Sciatic nerve (tissue), 2 donors: ENCODE measurements at regions not wholly inside any gene's neighbourhood (a gene's known extent, or its start where the extent isn't known, plus 50 kb on each side); places are given as distances from the start of the nearest gene placed in this dataset.
"Not testable (repeated sequence)": the region's sequence is repeated elsewhere in the genome, so short reads cannot be mapped to it uniquely, and the experiment has no call there.

Experiments
- ATAC-seq: fragments of 200-7000 bp; cut with Tn5 transposase; one replicate; pipeline ENCODE4 v1.9.1; 2020; ENCODE audit warnings: mild to moderate bottlenecking, moderate library complexity
- DNase-seq: peaks from one replicate; pipeline ENCODE4 v3.0.0-alpha.2; 2020; ENCODE audit warnings: low spot score
- intact Hi-C: fragments of 100-400 bp; cut with DNase I; formaldehyde crosslinking; loops from one replicate; pipeline ENCODE4 v1.14.2; 2022
- donor health status: DM: no; HTN: no; CAD: no.
- donor health status: DM: no; HTN: no; CAD: no.

GRCh38 chrX:8105531-8105930 is 65.5 kb downstream of the VCX2 start:
- no peak for ATAC-seq
- intact Hi-C loops: no loop called here
- no peak for DNase-seq

DNA sequence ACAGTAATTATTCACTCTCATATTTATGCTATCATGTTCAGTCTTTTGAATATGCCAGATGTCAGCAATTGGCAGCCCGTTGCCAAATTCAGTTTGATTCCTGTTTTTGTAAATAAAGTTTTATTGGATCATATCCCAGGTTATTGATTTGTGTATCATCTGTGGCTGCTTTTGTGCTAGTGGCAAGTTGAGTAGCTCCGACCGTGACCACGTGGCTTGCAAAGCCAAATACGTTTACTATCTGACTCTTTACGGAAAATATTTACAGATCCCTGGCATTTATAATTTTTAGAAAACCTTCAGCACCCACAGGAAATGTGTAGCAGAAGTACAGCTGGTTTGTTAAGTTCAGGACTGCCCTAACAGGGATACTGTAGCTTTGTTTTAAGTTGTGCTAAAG is 67.4 kb downstream of the VCX2 start:
- ATAC-seq: no peak
- intact Hi-C loops: no loop called here
- DNase-seq: no peak

DNA sequence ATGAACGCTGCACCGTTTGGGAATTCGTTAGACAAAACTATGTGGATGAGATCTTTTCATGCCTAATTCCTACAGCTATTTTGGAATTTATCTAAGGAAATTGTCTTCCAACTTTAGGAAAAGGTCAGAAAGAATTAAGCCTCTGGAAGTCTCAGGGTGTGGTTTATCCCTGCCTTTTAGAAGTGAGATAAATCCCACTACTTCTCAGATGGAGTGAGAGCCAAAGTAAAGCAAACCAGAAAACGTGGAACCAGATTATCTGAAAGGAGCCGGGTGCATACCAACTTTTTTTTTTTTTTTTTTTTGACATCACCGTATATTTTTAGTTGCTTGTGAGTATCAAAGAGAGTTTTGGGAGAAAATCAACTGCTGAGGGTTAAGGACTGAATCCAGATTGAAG is 79.6 kb downstream of the VCX2 start:
- ATAC-seq (no peak), DNase-seq (no peak)
- intact Hi-C loops: no loop called here

GRCh38 chrX:8090906-8091305 is 80.2 kb downstream of the VCX2 start:
- ATAC-seq: no peak

GRCh38 chrX:8090482-8090881 is 80.6 kb downstream of the VCX2 start:
- DNase-seq (no peak), ATAC-seq (no peak)
- intact Hi-C loops: no loop called here

More at GRCh38 chrX:8090906-8091305, 80.2 kb downstream of the VCX2 start:
- intact Hi-C loops: no loop called here
- no peak for DNase-seq

GRCh38 chrX:8089141-8089540 is 81.9 kb downstream of the VCX2 start:
- intact Hi-C loops: no loop called here
- ATAC-seq (no peak), DNase-seq (no peak)

GRCh38 chrX:8084006-8084405 is 87.1 kb downstream of the VCX2 start:
- intact Hi-C loops: no loop called here
- DNase-seq: no peak
- no peak for ATAC-seq

DNA sequence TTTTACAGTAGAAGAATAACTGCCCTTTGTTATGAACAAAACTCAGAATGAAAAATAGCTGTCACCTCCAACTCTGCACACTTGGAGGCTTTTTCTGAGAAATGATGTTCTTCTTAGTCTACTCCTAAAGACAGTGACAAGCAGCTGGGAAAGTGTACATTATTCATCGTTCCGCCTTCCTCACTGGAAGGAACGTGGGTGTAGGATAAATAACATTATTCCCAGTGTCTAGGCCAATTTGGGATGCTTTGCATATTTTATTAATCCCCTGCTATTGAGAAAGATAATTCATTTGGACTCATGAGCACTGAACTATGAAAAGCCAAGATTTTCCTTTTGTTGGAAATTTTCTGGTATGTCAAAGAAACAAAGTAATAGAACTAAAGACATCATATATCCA is 87.8 kb downstream of the VCX2 start:
- intact Hi-C loops: no loop called here
- ATAC-seq (no peak), DNase-seq (no peak)

DNA sequence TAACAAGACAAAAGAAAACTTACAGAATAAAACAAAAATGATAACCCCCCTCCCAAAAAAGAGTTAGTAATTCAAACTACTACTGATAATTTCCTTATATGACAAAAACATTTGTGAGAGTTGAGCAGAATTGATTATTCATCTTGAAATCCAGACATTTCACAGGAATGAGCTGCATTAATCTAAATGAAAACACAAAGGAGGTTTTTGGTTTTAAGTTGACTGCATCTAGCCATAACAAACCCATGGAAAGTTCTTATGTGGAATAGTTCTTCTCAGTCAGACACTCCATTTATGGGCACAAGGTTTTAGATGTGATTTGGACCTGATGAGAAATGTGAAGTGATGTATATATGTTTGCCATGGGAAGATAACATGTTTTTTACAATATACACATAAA is 95.4 kb downstream of the VCX2 start:
- intact Hi-C loops: loop anchor here (5.0 kb wide), 1 partner anchor 1953 kb away; no protein-coding TSS in a partner anchor
- ATAC-seq (no peak), DNase-seq (no peak)

GRCh38 chrX:8067754-8068462 is 103.2 kb downstream of the VCX2 start:
- ATAC-seq: no peak
- intact Hi-C loops: no loop called here
- DNase-seq: no peak

DNA sequence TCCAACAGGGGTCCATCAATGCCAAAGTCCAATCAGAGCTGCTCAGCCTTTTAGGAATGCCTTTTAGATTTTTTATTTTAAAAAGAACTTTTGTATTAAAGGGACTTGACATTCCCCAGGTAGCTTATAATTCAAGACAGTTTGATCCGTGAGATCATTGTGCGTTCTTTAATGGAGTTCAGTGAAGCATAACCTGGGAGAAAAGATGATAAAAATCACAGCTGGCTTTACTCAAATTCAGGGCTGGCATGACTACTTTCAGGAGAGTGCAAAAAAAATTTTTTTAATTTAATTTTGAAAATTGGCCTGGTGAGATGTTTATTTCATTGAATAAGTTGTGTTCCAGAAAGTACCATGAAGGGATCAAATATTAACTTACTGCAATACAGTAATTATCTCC is 118.2 kb downstream of the VCX2 start:
- intact Hi-C loops: no loop called here
- no peak for DNase-seq
- no peak for ATAC-seq

DNA sequence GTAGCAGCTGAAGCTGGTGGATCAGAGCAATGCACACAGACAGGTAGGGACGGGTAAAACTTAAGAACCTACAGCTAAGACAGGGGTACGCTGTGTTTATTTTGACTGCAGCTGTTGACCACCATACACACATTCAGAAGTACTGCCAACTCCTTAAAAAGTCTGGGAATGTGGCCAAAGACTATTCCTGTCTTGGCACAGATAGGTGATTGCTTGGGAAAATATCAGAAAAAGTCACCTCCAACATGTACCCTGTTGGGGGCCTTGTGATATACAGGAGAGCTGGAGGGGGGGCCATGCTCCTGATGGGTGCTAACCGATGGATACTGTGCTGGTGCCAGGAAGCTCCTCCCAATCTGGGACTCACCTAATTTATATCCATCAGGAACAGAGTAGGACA is 121.2 kb downstream of the VCX2 start:
- DNase-seq (no peak), ATAC-seq (no peak)
- intact Hi-C loops: no loop called here

- no peak for DNase-seq
- no peak for ATAC-seq
- intact Hi-C loops: no loop called here
Observed at GRCh38 chrX:8048466-8048865, 121.3 kb upstream of the PNPLA4 start.

GRCh38 chrX:8044947-8045346 is 117.7 kb upstream of the PNPLA4 start:
- DNase-seq (no peak), ATAC-seq (no peak)
- intact Hi-C loops: no loop called here

DNA sequence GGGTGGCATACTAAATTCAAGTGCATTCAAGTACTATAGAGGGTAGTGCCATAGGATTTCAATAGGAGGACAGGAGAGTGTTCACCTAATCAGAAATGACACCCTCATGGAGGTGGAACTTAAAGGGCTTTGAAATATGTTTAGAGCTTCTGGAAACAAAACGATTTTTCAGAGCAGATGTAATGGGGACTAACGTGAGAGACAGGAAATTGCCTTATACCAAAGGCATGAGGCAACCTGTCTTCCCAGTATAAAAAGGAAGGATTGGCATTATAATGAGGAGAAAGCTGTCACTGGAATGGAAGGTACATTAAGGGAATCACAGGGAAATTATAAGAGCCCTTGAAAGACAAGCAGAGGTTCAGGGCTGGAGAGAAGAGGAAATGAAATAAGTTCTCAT is 116.3 kb upstream of the PNPLA4 start:
- ATAC-seq (no peak), DNase-seq (no peak)
- intact Hi-C loops: no loop called here

DNA sequence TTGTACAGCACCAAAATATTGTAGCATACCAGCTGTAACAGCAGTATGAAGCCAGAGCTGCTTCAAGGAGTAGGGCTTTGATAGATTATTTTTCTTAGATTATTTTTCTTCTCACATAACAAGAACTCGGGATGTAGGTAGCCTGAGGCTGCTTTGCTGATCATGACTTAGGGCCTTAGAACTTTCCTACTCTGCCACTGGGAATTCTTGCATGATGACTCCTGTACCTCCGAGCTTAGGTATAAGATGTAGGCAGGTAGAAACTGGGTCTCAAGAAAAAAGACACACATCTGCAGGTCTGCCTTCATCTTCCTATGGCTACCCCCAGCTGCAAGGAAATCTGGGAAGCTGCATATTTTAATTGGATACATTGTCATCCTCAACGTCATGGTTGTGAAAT is 115.9 kb upstream of the PNPLA4 start:
- ATAC-seq (no peak), DNase-seq (no peak)
- intact Hi-C loops: no loop called here

- intact Hi-C loops: no loop called here
- ATAC-seq: no peak
- no peak for DNase-seq
Observed at GRCh38 chrX:8042304-8042703, 115.1 kb upstream of the PNPLA4 start.

DNA sequence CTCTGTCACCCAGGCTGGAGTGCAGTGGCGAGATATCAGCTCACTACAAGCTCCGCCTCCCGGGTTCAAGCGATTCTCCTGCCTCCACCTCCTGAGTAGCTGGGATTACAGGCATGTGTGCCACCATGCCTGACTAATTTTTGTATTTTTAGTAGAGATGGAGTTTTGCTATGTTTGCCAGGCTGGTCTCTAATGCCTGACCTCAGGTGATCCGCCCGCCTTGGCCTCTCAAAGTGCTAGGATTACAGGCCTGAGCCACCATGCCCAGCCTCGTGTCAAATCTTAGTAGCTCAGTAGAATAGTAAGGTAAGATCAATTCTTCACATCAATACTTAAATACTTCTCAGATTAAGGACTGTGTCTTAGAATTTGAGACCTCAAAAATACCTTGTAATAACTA is 112.5 kb upstream of the PNPLA4 start:
- ATAC-seq, intact Hi-C loops, DNase-seq: not testable (repeated sequence)

DNA sequence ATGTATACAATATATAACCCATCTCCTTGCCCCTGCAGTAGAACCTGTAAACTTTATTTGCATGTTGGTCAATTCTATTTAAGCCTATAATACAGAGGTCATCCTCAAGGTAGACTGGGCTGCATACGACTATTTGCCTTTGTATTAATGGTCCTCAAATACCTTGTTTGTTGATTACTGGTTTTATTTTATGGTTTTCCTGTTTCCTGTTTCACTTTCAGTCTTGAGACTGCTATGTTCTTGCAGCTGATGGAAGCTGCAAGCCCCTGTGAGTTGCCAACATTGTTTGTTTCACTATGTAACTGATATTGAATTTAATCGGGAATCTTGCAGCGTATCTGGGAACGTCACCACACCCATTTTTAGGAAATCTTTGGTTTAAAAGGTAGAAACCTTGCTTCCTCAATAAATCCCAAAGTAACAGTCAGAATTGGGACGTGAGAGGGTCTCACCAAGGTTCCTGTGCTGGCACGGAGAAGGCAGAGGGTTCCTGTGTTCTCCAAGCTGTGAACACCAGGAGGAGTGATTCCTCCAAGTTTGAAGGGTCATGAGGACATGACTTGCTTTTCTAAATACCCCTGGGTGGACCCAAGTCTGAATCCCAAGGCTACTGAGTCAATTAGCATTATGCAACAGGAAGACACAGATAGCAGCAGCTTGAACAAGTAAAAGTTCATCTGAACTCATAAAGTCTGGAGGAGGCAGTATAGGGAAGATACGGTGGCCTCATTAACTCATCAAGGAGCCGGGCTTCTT is 110.6 kb upstream of the PNPLA4 start:
- DNase-seq (no peak), ATAC-seq (no peak)
- intact Hi-C loops: no loop called here

- ATAC-seq: no peak
Observed at GRCh38 chrX:8036914-8037313, 109.7 kb upstream of the PNPLA4 start.

GRCh38 chrX:8034058-8034457 is 106.8 kb upstream of the PNPLA4 start:
- DNase-seq: no peak
- peak; percentile 24 for ATAC-seq

More at GRCh38 chrX:8036914-8037313, 109.7 kb upstream of the PNPLA4 start:
- intact Hi-C loops: no loop called here
- no peak for DNase-seq

More at GRCh38 chrX:8034058-8034457, 106.8 kb upstream of the PNPLA4 start:
- intact Hi-C loops: no loop called here
